ENCODE measurements at regions not wholly inside any gene's neighbourhood (a gene's known extent, or its start where the extent isn't known, plus 50 kb on each side); places are given as distances from the start of the nearest gene placed in this dataset.
"Not testable (repeated sequence)": the region's sequence is repeated elsewhere in the genome, so short reads cannot be mapped to it uniquely, and the experiment has no call there.

GRCh38 chr6:134757911-134758361 lies 192.0 kb downstream of the ALDH8A1 start:
- H3K27ac ChIP-seq, result no peak overlapping the region
- TF ChIP-seq CTCF (conservative IDR thresholded peaks at IDR 0.05) (no peak), ZFX (IDR thresholded peaks at IDR 0.05) (no peak)

- H3K27ac ChIP-seq, result no peak overlapping the region
- TF ChIP-seq CTCF (conservative IDR thresholded peaks at IDR 0.05), result no peak
- TF ChIP-seq ZFX (IDR thresholded peaks at IDR 0.05), result no peak
Observed at GRCh38 chr6:134756374-134757025, 193.4 kb downstream of the ALDH8A1 start.

- TF ChIP-seq ZFX (IDR thresholded peaks at IDR 0.05) (no peak), CTCF (conservative IDR thresholded peaks at IDR 0.05) (no peak)
- H3K27ac ChIP-seq, result no peak overlapping the region
Observed at GRCh38 chr6:134754013-134754690, 195.7 kb downstream of the ALDH8A1 start.

GRCh38 chr6:134753001-134753400 lies 196.9 kb downstream of the ALDH8A1 start:
- TF ChIP-seq ZFX (IDR thresholded peaks at IDR 0.05), result no peak
- no peak overlapping the region for H3K27ac ChIP-seq

- H3K27ac ChIP-seq, result no peak overlapping the region
- TF ChIP-seq ZFX (IDR thresholded peaks at IDR 0.05) (no peak), CTCF (conservative IDR thresholded peaks at IDR 0.05) (no peak)
Observed at GRCh38 chr6:134752445-134752844, 197.5 kb downstream of the ALDH8A1 start.

- TF ChIP-seq CTCF (conservative IDR thresholded peaks at IDR 0.05) (no peak), ZFX (IDR thresholded peaks at IDR 0.05) (no peak)
- no peak overlapping the region for H3K27ac ChIP-seq
Observed at GRCh38 chr6:134750669-134751068, 199.2 kb downstream of the ALDH8A1 start.

- no peak overlapping the region for H3K27ac ChIP-seq
- TF ChIP-seq ZFX (IDR thresholded peaks at IDR 0.05) (no peak), CTCF (conservative IDR thresholded peaks at IDR 0.05) (no peak)
Observed at GRCh38 chr6:134748484-134748883, 201.4 kb downstream of the ALDH8A1 start.

- not testable (repeated sequence) for H3K27ac ChIP-seq
Observed at GRCh38 chr6:134747197-134747596, 202.7 kb downstream of the ALDH8A1 start.
